GM23338 (cell line): ENCODE measurements at regions not wholly inside any gene's neighbourhood (a gene's known extent, or its start where the extent isn't known, plus 50 kb on each side); places are given as distances from the start of the nearest gene placed in this dataset.
A peak's percentile ranks its signal among the peaks of the same experiment; 100 is the strongest.

Source experiments
- ATAC-seq: fragments of 200-7000 bp; cut with Tn5 transposase; 3 replicates; pipeline ENCODE4 v1.9.1; 2020
- DNase-seq: peaks from one replicate; pipeline ENCODE4 v3.0.0-alpha.2; 2015; ENCODE audit warnings: low spot score
- H2AFZ ChIP-seq: fragments of 200-600 bp; sonication (generic); 2 replicates; pipeline ENCODE4 v1.8.0; 2016; ENCODE audit warnings: antibody characterized with exemption, mild to moderate bottlenecking, moderate library complexity
- H3F3A ChIP-seq: fragments of 200-600 bp; sonication (generic); replicated peaks from 2 replicates; pipeline ENCODE4 v1.8.0; 2017; ENCODE audit warnings: antibody characterized with exemption, mixed run types, low read depth
- H3K27ac ChIP-seq: fragments of 200-600 bp; sonication (generic); 2 replicates; pipeline ENCODE4 v1.6.1; 2016; ENCODE audit warnings: low read depth
- H3K27me3 ChIP-seq: fragments of 200-600 bp; sonication (generic); 2 replicates; pipeline ENCODE4 v1.8.0; 2016; ENCODE audit warnings: mild to moderate bottlenecking, mixed run types, moderate library complexity; ENCODE audit not compliant: insufficient read depth
- H3K36me3 ChIP-seq: fragments of 200-600 bp; sonication (generic); 2 replicates; pipeline ENCODE4 v1.8.0; 2016; ENCODE audit warnings: mild to moderate bottlenecking; ENCODE audit not compliant: insufficient read depth
- H3K4me1 ChIP-seq: fragments of 200-600 bp; sonication (generic); 2 replicates; pipeline ENCODE4 v1.8.0; 2016; ENCODE audit warnings: mild to moderate bottlenecking, moderate library complexity; ENCODE audit not compliant: insufficient read depth
- H3K4me2 ChIP-seq: fragments of 200-600 bp; sonication (generic); 2 replicates; pipeline ENCODE4 v1.7.1; 2017; ENCODE audit warnings: mixed run types
- H3K4me3 ChIP-seq: fragments of 200-600 bp; sonication (generic); 2 replicates; pipeline ENCODE4 v1.6.1; 2016; ENCODE audit warnings: mixed run types
- H3K79me2 ChIP-seq: fragments of 200-600 bp; sonication (generic); replicated peaks from 2 replicates; pipeline ENCODE4 v1.8.0; 2017; ENCODE audit warnings: mild to moderate bottlenecking; ENCODE audit not compliant: insufficient read depth
- H3K9me2 ChIP-seq: fragments of 200-600 bp; sonication (generic); 2 replicates; pipeline ENCODE4 v1.8.0; 2017; ENCODE audit not compliant: insufficient read depth
- H4K20me1 ChIP-seq: fragments of 200-600 bp; sonication (generic); replicated peaks from 2 replicates; pipeline ENCODE4 v1.8.0; 2017; ENCODE audit warnings: mild to moderate bottlenecking; ENCODE audit not compliant: insufficient read depth
- H3K27ac Mint-ChIP-seq: 2 replicates; pipeline ENCODE4 v1.8.0; 2020; ENCODE audit warnings: inconsistent platforms, mild to moderate bottlenecking, moderate library complexity, mixed read lengths
- H3K27me3 Mint-ChIP-seq: 3 replicates; pipeline ENCODE4 v1.8.0; 2022; ENCODE audit warnings: low read depth, mild to moderate bottlenecking, moderate library complexity, mixed read lengths, inconsistent platforms; ENCODE audit not compliant: insufficient read depth, poor library complexity
- H3K36me3 Mint-ChIP-seq: 3 replicates; pipeline ENCODE4 v1.8.0; 2021; ENCODE audit warnings: low read depth, mild to moderate bottlenecking, inconsistent platforms, moderate library complexity, mixed read lengths
- H3K4me1 Mint-ChIP-seq: 3 replicates; pipeline ENCODE4 v1.8.0; 2020; ENCODE audit warnings: mild to moderate bottlenecking, inconsistent platforms, mixed read lengths
- H3K4me3 Mint-ChIP-seq: 3 replicates; pipeline ENCODE4 v1.8.0; 2021; ENCODE audit warnings: moderate library complexity, mild to moderate bottlenecking, inconsistent platforms, mixed read lengths
- H3K9me3 Mint-ChIP-seq: 3 replicates; pipeline ENCODE4 v1.8.0; 2020; ENCODE audit warnings: moderate library complexity, mild to moderate bottlenecking, inconsistent platforms, mixed read lengths
- CREB1 ChIP-seq: fragments of 250-450 bp; sonication (Bioruptor Pico); IDR thresholded peaks from 2 replicates; pipeline ENCODE4 v1.5.0; 2020; ENCODE audit warnings: low read depth, mild to moderate bottlenecking, moderate library complexity
- CTCF ChIP-seq, 2 experiments: fragments of 200-600 bp in 1 of 2; sonication (generic) in 1 of 2; conservative IDR thresholded peaks; 2 replicates each; pipeline versions ENCODE4 v1.5.1 to v1.6.1; 2016 to 2017; ENCODE audit warnings: antibody characterized with exemption in 2 of 2, low read depth in 2 of 2, mild to moderate bottlenecking in 2 of 2, moderate library complexity in 1 of 2
- EZH2 ChIP-seq: fragments of 200-600 bp; sonication (generic); IDR thresholded peaks from one replicate; pipeline ENCODE4 v1.8.0; 2017; ENCODE audit warnings: antibody characterized with exemption, mild to moderate bottlenecking, low read depth; ENCODE audit not compliant: unreplicated experiment
- EZH2phosphoT487 ChIP-seq: fragments of 200-600 bp; sonication (generic); IDR thresholded peaks from one replicate; pipeline ENCODE4 v1.8.1; 2018; ENCODE audit warnings: antibody characterized with exemption; ENCODE audit not compliant: unreplicated experiment
- JUNB ChIP-seq: IDR thresholded peaks from one replicate; pipeline ENCODE4 v1.6.1; 2016; ENCODE audit warnings: antibody characterized with exemption; ENCODE audit not compliant: unreplicated experiment
- POLR2AphosphoS5 ChIP-seq: IDR thresholded peaks from 2 replicates; pipeline ENCODE4 v1.6.1; 2016; ENCODE audit warnings: antibody characterized with exemption, low read depth
- REST ChIP-seq: IDR thresholded peaks from one replicate; pipeline ENCODE4 v1.6.1; 2018; ENCODE audit warnings: antibody characterized with exemption; ENCODE audit not compliant: unreplicated experiment
- STAT1 ChIP-seq: IDR thresholded peaks from one replicate; pipeline ENCODE4 v1.6.1; 2016; ENCODE audit warnings: antibody characterized with exemption; ENCODE audit not compliant: unreplicated experiment
- ZNF114 ChIP-seq: fragments of 250-450 bp; sonication (Bioruptor Pico); IDR thresholded peaks from 2 replicates; pipeline ENCODE4 v1.5.0; 2020; ENCODE audit warnings: mild to moderate bottlenecking, moderate library complexity
- ZNF331 ChIP-seq: fragments of 250-450 bp; sonication (Bioruptor Pico); IDR thresholded peaks from 2 replicates; pipeline ENCODE4 v1.5.0; 2020; ENCODE audit warnings: low read depth, mild to moderate bottlenecking, moderate library complexity
- ZNF462 ChIP-seq: fragments of 250-450 bp; sonication (Bioruptor Pico); IDR thresholded peaks from 2 replicates; pipeline ENCODE4 v1.5.0; 2020; ENCODE audit warnings: mild to moderate bottlenecking, moderate library complexity

- Histone ChIP-seq H3K27me3 (no peaks in the 10 kb centered on the region), H3K4me3 (no peak overlapping the region), H3F3A (no peaks in the 10 kb centered on the region), H3K79me2 (no peaks in the 10 kb centered on the region), H3K27ac (no peak overlapping the region), H3K9me2 (no peaks in the 10 kb centered on the region), H4K20me1 (no peaks in the 10 kb centered on the region), H3K4me2 (no peak overlapping the region), H3K4me1 (no peaks in the 10 kb centered on the region), H3K36me3 (no peaks in the 10 kb centered on the region), H2AFZ (no peak overlapping the region)
- peaks cover 4% of the 10 kb centered on the region for H3K27me3 Mint-ChIP-seq
- no peaks in the 10 kb centered on the region; the same call in 2 of the 3 replicates for H3K9me3 Mint-ChIP-seq
- ATAC-seq (peak; percentile 59), DNase-seq (peak; percentile 29)
- H3K36me3 Mint-ChIP-seq = peaks cover 3% of the 10 kb centered on the region; the same call in 2 of the 3 replicates
- no peaks in the 10 kb centered on the region for H3K4me1 Mint-ChIP-seq
- peak in 1 of 2 experiments; percentile 25; a peak in 2 of 4 replicates for TF ChIP-seq CTCF (conservative IDR thresholded peaks at IDR 0.05; ENCODE audit: low read depth in 2 of 2)
- no peak for TF ChIP-seq EZH2phosphoT487
- H3K27ac Mint-ChIP-seq = no peak overlapping the region
- H3K4me3 Mint-ChIP-seq = no peak overlapping the region
Measured at GRCh38 chrX:39705290-39705689, 392.5 kb downstream of the BCOR start.

GRCh38 chrX:39709364-39709763 is 388.4 kb downstream of the BCOR start:
- Mint-ChIP-seq H3K9me3 (no peaks in the 10 kb centered on the region; the same call in 2 of the 3 replicates), H3K27ac (no peak overlapping the region; the same call in 1 of the 2 replicates), H3K27me3 (peaks cover 2% of the 10 kb centered on the region), H3K4me1 (no peaks in the 10 kb centered on the region), H3K36me3 (peaks cover 3% of the 10 kb centered on the region; the same call in 2 of the 3 replicates), H3K4me3 (no peak overlapping the region)
- H3K27ac ChIP-seq = no peak overlapping the region
- H3K27me3 ChIP-seq = no peaks in the 10 kb centered on the region
- H3K4me2 ChIP-seq = no peak overlapping the region
- DNase-seq (no peak), ATAC-seq (no peak)
- no peaks in the 10 kb centered on the region for H3K9me2 ChIP-seq
- H3K79me2 ChIP-seq = no peaks in the 10 kb centered on the region
- no peak overlapping the region for H2AFZ ChIP-seq
- H3K4me1 ChIP-seq = no peaks in the 10 kb centered on the region
- H4K20me1 ChIP-seq = no peaks in the 10 kb centered on the region
- no peaks in the 10 kb centered on the region for H3K36me3 ChIP-seq
- H3K4me3 ChIP-seq = no peak overlapping the region
- no peaks in the 10 kb centered on the region for H3F3A ChIP-seq
- TF ChIP-seq REST (no peak), ZNF114 (CRISPR knock-in tag) (no peak), ZNF331 (CRISPR knock-in tag) (no peak), CREB1 (CRISPR knock-in tag) (no peak), EZH2 (no peak), STAT1 (no peak), POLR2AphosphoS5 (no peak), JUNB (no peak), EZH2phosphoT487 (no peak), ZNF462 (CRISPR knock-in tag) (no peak)
